Endothelial cell of umbilical vein (primary cell): ENCODE measurements at regions not wholly inside any gene's neighbourhood (a gene's known extent, or its start where the extent isn't known, plus 50 kb on each side); places are given as distances from the start of the nearest gene placed in this dataset.
"Not testable (repeated sequence)": the region's sequence is repeated elsewhere in the genome, so short reads cannot be mapped to it uniquely, and the experiment has no call there.

ENCODE experiments used
- BruUV-seq: library from RNA; stranded (reverse); fragments of 400-500 nt; replicated peaks from 2 replicates; lab custom pipeline; 2021; lab: Mats Ljungman, UMichigan
- CTCF ChIA-PET: fragments of 300-600, 350-600 bp; sonication (Branson Sonifier 250); formaldehyde crosslinking; loops from one replicate; lab custom pipeline; 2021; ENCODE audit warnings: antibody characterized with exemption, inconsistent platforms; lab: Charles Lee
- POLR2A ChIA-PET: fragments of 300-600, 350-600 bp; sonication (Branson Sonifier 250); formaldehyde crosslinking; loops from one replicate; lab custom pipeline; 2021; ENCODE audit warnings: antibody characterized with exemption, inconsistent platforms; lab: Charles Lee
- DNase-seq: peaks from one replicate; pipeline ENCODE4 v3.0.0-alpha.2; 2011; ENCODE audit warnings: low read depth, low spot score
- FAIRE-seq: peaks from 2 replicates; lab custom pipeline; 2011; peaks lifted over from hg19 to GRCh38; lab: Jason Lieb, UNC
- H2AFZ ChIP-seq: 2 replicates; pipeline ENCODE4 v1.6.0; 2012; ENCODE audit warnings: low read depth, low read length, control low read depth, inconsistent platforms
- H3K27ac ChIP-seq: 2 replicates; pipeline ENCODE4 v1.5.1; 2011; ENCODE audit warnings: low read depth, mild to moderate bottlenecking, control low read depth, low read length, moderate library complexity; ENCODE audit not compliant: insufficient read depth
- H3K27me3 ChIP-seq, 2 experiments: 2 replicates each; pipeline versions ENCODE4 v1.6.0 to v1.6.1; 2011; ENCODE audit warnings: low read length in 2 of 2, mixed read lengths in 1 of 2; ENCODE audit not compliant: control insufficient read depth in 2 of 2, insufficient read depth in 2 of 2
- H3K36me3 ChIP-seq, 2 experiments: 2 replicates in 1 of 2; 3 replicates in 1 of 2; pipeline ENCODE4 v1.5.1; 2011; ENCODE audit warnings: low read length in 2 of 2, mild to moderate bottlenecking in 1 of 2, moderate library complexity in 1 of 2; ENCODE audit not compliant: control insufficient read depth in 2 of 2, insufficient read depth in 2 of 2; ENCODE audit errors: extremely low read depth in 1 of 2
- H3K4me1 ChIP-seq: 3 replicates; pipeline ENCODE4 v1.5.1; 2011; ENCODE audit warnings: mild to moderate bottlenecking, low read length; ENCODE audit not compliant: control insufficient read depth, insufficient read depth; ENCODE audit errors: extremely low read depth
- H3K4me2 ChIP-seq: 2 replicates; pipeline ENCODE4 v1.6.1; 2011; ENCODE audit warnings: low read length, control low read depth, mixed read lengths; ENCODE audit not compliant: insufficient read depth
- H3K4me3 ChIP-seq, 3 experiments: fragments of 200-600 bp in 1 of 3; sonication (generic), shearing (Covaris generic) in 1 of 3; replicated peaks in 1 of 3; 2 replicates each; pipeline ENCODE4 v1.5.1; 2011 to 2016; ENCODE audit warnings: control low read depth in 3 of 3, low read length in 3 of 3, mild to moderate bottlenecking in 2 of 3, inconsistent platforms in 1 of 3, low read depth in 1 of 3, moderate library complexity in 1 of 3; ENCODE audit not compliant: insufficient read depth in 1 of 3
- H3K79me2 ChIP-seq: 2 replicates; pipeline ENCODE4 v1.6.0; 2012; ENCODE audit warnings: low read length, inconsistent platforms; ENCODE audit not compliant: control insufficient read depth, insufficient read depth
- H3K9ac ChIP-seq: replicated peaks from 2 replicates; pipeline ENCODE3; 2011; ENCODE audit warnings: low read length, control low read depth; ENCODE audit not compliant: insufficient read depth; ENCODE audit errors: extremely low read depth
- H3K9me1 ChIP-seq: replicated peaks from 3 replicates; pipeline ENCODE4 v1.6.0; 2011; ENCODE audit warnings: mild to moderate bottlenecking, low read length; ENCODE audit not compliant: control insufficient read depth, insufficient read depth; ENCODE audit errors: extremely low read depth
- H3K9me3 ChIP-seq: replicated peaks from 2 replicates; pipeline ENCODE4 v1.5.1; 2012; ENCODE audit warnings: low read length, inconsistent platforms; ENCODE audit not compliant: control insufficient read depth, insufficient read depth
- H4K20me1 ChIP-seq: replicated peaks from 2 replicates; pipeline ENCODE3; 2011; ENCODE audit warnings: mild to moderate bottlenecking, low read length; ENCODE audit not compliant: control insufficient read depth, insufficient read depth; ENCODE audit errors: extremely low read depth
- EZH2 ChIP-seq: IDR thresholded peaks from 2 replicates; pipeline ENCODE4 v1.6.1; 2012; ENCODE audit warnings: borderline replicate concordance, low read depth, mild to moderate bottlenecking, moderate library complexity, low read length, inconsistent platforms; ENCODE audit not compliant: severe bottlenecking
- FOS ChIP-seq: IDR thresholded peaks from 2 replicates; pipeline ENCODE4 v1.6.1; 2011; ENCODE audit warnings: mild to moderate bottlenecking, low read length, moderate library complexity, borderline replicate concordance; ENCODE audit not compliant: insufficient read depth
- GATA2 ChIP-seq: IDR thresholded peaks from 2 replicates; pipeline ENCODE4 v1.7.0; 2011; ENCODE audit warnings: low read depth, mild to moderate bottlenecking, moderate library complexity, mixed read lengths, low read length; ENCODE audit not compliant: insufficient read length, insufficient read depth
- JUN ChIP-seq: IDR thresholded peaks from 2 replicates; pipeline ENCODE4 v1.6.1; 2011; ENCODE audit warnings: borderline replicate concordance, low read depth; ENCODE audit not compliant: insufficient read length, insufficient read depth
- MYC ChIP-seq: IDR thresholded peaks from one replicate; pipeline ENCODE4 v1.6.1; 2011; ENCODE audit warnings: mild to moderate bottlenecking, low read depth, low read length
- POLR2A ChIP-seq: IDR thresholded peaks from 2 replicates; pipeline ENCODE4 v1.6.1; 2012; ENCODE audit warnings: low read depth, mild to moderate bottlenecking, control low read depth, low read length
- POLR2AphosphoS5 ChIP-seq: IDR thresholded peaks from 2 replicates; pipeline ENCODE4 v1.6.1; 2012; ENCODE audit warnings: low read depth, mild to moderate bottlenecking, control low read depth, low read length, moderate library complexity; ENCODE audit not compliant: insufficient read depth
- dilution Hi-C: fragments of 300-500 bp; cut with MboI; formaldehyde crosslinking; loops from one replicate; pipeline ENCODE4 v1.15.0; 2019; ENCODE audit warnings: low sequenced_read_pairs; ENCODE audit not compliant: extremely low pct_ligation_motif_present
- intact Hi-C: fragments of 100-400 bp; cut with micrococcal nuclease; formaldehyde crosslinking; loops from one replicate; pipeline ENCODE4 v1.10.0; 2022
- TF ChIP-seq, protein P1 (sequence below): IDR thresholded peaks from 2 replicates; pipeline ENCODE4 v1.6.1; 2011; ENCODE audit not compliant: insufficient read depth, insufficient read length
- TF ChIP-seq, protein P2 (sequence below), 2 donors: IDR thresholded peaks; 1 replicate in 1 of 2; 2 replicates in 1 of 2; pipeline ENCODE4 v1.5.1; 2011; ENCODE audit warnings: low read length in 2 of 2, mild to moderate bottlenecking in 2 of 2, moderate library complexity in 2 of 2, control low read depth in 1 of 2, inconsistent platforms in 1 of 2, low read depth in 1 of 2; ENCODE audit not compliant: insufficient read depth in 1 of 2; ENCODE audit errors: extremely low read depth in 1 of 2

DNA sequence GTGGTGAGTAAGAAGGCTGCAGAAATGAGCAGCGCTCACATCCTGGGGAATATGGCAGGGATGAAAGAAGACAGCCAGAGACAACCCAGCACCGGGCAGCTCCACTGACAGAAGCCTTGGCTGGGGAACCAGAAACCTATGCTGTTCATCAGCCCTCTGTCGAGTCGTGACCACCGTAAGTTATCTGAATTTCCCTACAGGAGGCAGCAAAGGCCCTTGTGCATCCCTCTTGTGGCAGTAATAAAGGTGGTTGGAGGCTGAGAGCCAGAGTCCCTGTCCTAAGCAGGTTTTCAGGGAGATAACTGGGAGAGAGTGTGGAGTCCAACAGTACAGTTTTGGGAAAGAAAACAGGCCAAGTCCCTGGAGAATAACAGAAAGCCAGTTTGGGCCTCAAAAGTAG, 194.0 kb upstream of the BOD1L1 start:
- dilution Hi-C loops (no loop called here), intact Hi-C loops (no loop called here)
- Histone ChIP-seq H3K9me1 (no peaks in the 10 kb centered on the region), H3K9me3 (no peaks in the 10 kb centered on the region), H3K4me3 (no peak overlapping the region), H2AFZ (no peak overlapping the region), H3K27me3 (no peaks in the 10 kb centered on the region), H3K9ac (no peak overlapping the region), H3K79me2 (no peaks in the 10 kb centered on the region), H3K4me1 (no peaks in the 10 kb centered on the region), H3K27ac (no peak overlapping the region), H3K4me2 (no peak overlapping the region), H3K36me3 (no peaks in the 10 kb centered on the region), H4K20me1 (no peaks in the 10 kb centered on the region)
- FAIRE-seq = no peak
- TF ChIP-seq MYC = no peak
- TF ChIP-seq, protein P1, sequence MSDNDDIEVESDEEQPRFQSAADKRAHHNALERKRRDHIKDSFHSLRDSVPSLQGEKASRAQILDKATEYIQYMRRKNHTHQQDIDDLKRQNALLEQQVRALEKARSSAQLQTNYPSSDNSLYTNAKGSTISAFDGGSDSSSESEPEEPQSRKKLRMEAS = no peak
- TF ChIP-seq POLR2A = no peak
- TF ChIP-seq GATA2 = no peak
- no peak for TF ChIP-seq EZH2
- no peak for TF ChIP-seq POLR2AphosphoS5
- TF ChIP-seq, protein P2, sequence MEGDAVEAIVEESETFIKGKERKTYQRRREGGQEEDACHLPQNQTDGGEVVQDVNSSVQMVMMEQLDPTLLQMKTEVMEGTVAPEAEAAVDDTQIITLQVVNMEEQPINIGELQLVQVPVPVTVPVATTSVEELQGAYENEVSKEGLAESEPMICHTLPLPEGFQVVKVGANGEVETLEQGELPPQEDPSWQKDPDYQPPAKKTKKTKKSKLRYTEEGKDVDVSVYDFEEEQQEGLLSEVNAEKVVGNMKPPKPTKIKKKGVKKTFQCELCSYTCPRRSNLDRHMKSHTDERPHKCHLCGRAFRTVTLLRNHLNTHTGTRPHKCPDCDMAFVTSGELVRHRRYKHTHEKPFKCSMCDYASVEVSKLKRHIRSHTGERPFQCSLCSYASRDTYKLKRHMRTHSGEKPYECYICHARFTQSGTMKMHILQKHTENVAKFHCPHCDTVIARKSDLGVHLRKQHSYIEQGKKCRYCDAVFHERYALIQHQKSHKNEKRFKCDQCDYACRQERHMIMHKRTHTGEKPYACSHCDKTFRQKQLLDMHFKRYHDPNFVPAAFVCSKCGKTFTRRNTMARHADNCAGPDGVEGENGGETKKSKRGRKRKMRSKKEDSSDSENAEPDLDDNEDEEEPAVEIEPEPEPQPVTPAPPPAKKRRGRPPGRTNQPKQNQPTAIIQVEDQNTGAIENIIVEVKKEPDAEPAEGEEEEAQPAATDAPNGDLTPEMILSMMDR (IDR thresholded peaks at IDR 0.05; ENCODE audit: extremely low read depth in 1 of 2, insufficient read depth in 1 of 2, low read depth in 1 of 2, low read length in 2 of 2) = no peak
- no peak for TF ChIP-seq JUN
- no peak for TF ChIP-seq FOS
- CTCF ChIA-PET = no interaction called here
- BruUV-seq = no TSS peak
- POLR2A ChIA-PET = no interaction called here
- no peak for DNase-seq

DNA sequence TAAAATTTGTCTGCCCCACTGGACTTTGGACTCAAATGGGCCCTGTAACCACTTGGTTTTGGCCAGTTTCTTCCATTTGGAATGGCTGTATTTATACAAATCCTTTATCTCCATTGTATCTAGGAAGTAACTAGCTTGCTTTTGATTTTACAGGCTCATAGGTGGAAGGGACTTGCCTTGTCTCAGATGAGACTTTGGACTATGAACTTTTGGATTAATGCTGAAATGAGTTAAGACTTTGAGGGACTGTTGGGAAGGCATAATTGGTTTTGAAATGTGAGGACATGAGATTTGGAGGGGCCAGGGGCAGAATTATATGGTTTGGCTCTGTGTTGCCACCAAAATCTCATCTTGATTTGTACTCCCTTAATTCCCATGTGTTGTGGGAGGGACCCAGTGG, 198.3 kb upstream of the BOD1L1 start:
- H3K36me3 ChIP-seq, FAIRE-seq, H3K9me1 ChIP-seq, CTCF ChIA-PET, POLR2A ChIA-PET, DNase-seq, BruUV-seq, H2AFZ ChIP-seq, dilution Hi-C loops, H3K79me2 ChIP-seq, H3K27me3 ChIP-seq, intact Hi-C loops, H3K27ac ChIP-seq, H3K9ac ChIP-seq, H3K4me1 ChIP-seq, H3K4me3 ChIP-seq, H4K20me1 ChIP-seq, H3K4me2 ChIP-seq, H3K9me3 ChIP-seq: not testable (repeated sequence)
